GM12878 (cell line): ENCODE measurements at regions not wholly inside any gene's neighbourhood (a gene's known extent, or its start where the extent isn't known, plus 50 kb on each side); places are given as distances from the start of the nearest gene placed in this dataset.

ENCODE experiments used
- SIN3A ChIP-seq: IDR thresholded peaks from 2 replicates; pipeline ENCODE4 v1.6.1; 2012; ENCODE audit warnings: low read depth, low read length, improper control_type of control experiment
- TF ChIP-seq, protein P1 (sequence below), 3 experiments: IDR thresholded peaks in 2 of 3; conservative IDR thresholded peaks in 1 of 3; 2 replicates each; pipeline ENCODE4 v1.5.1; 2011; ENCODE audit warnings: low read depth in 3 of 3, low read length in 3 of 3, mild to moderate bottlenecking in 3 of 3, control low read depth in 2 of 3, moderate library complexity in 2 of 3, inconsistent platforms in 1 of 3, mixed read lengths in 1 of 3; ENCODE audit not compliant: control insufficient read depth in 2 of 3, insufficient read depth in 1 of 3; ENCODE audit errors: extremely low read depth in 1 of 3

GRCh38 chr2:8282858-8283252 is 399.0 kb upstream of the ID2 start:
- TF ChIP-seq, protein P1, sequence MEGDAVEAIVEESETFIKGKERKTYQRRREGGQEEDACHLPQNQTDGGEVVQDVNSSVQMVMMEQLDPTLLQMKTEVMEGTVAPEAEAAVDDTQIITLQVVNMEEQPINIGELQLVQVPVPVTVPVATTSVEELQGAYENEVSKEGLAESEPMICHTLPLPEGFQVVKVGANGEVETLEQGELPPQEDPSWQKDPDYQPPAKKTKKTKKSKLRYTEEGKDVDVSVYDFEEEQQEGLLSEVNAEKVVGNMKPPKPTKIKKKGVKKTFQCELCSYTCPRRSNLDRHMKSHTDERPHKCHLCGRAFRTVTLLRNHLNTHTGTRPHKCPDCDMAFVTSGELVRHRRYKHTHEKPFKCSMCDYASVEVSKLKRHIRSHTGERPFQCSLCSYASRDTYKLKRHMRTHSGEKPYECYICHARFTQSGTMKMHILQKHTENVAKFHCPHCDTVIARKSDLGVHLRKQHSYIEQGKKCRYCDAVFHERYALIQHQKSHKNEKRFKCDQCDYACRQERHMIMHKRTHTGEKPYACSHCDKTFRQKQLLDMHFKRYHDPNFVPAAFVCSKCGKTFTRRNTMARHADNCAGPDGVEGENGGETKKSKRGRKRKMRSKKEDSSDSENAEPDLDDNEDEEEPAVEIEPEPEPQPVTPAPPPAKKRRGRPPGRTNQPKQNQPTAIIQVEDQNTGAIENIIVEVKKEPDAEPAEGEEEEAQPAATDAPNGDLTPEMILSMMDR (IDR thresholded peaks at IDR 0.05 in 2 of 3, conservative IDR thresholded peaks at IDR 0.05 in 1 of 3; ENCODE audit: control insufficient read depth in 2 of 3, extremely low read depth in 1 of 3, insufficient read depth in 1 of 3, low read depth in 3 of 3, low read length in 3 of 3), result no peak
- no peak for TF ChIP-seq SIN3A
